HG03558 (cell line): ENCODE measurements at regions not wholly inside any gene's neighbourhood (a gene's known extent, or its start where the extent isn't known, plus 50 kb on each side); places are given as distances from the start of the nearest gene placed in this dataset.
"Not testable (repeated sequence)": the region's sequence is repeated elsewhere in the genome, so short reads cannot be mapped to it uniquely, and the experiment has no call there.

ENCODE experiments used
- ATAC-seq: cut with Tn5 transposase; IDR thresholded peaks from one replicate; pipeline ENCODE4 v1.9.1; 2021; ENCODE audit warnings: moderate number of reproducible peaks; ENCODE audit not compliant: unreplicated experiment; ENCODE audit errors: extremely low read depth

GRCh38 chr12:86744547-86745212, 488.5 kb upstream of the MGAT4C start:
- no peak for ATAC-seq

- ATAC-seq, result no peak
Observed at GRCh38 chr12:86743875-86744536, 487.8 kb upstream of the MGAT4C start.

- no peak for ATAC-seq
Observed at GRCh38 chr12:86741531-86741930, 485.3 kb upstream of the MGAT4C start.

GRCh38 chr12:86735851-86736250, 479.7 kb upstream of the MGAT4C start:
- ATAC-seq, result peak; percentile 52

GRCh38 chr12:86735072-86735471, 478.9 kb upstream of the MGAT4C start:
- ATAC-seq, result no peak

GRCh38 chr12:86730233-86730632, 474.0 kb upstream of the MGAT4C start:
- no peak for ATAC-seq

- ATAC-seq, result no peak
Observed at GRCh38 chr12:86729739-86730138, 473.5 kb upstream of the MGAT4C start.

- ATAC-seq, result no peak
Observed at GRCh38 chr12:86727160-86727559, 471.0 kb upstream of the MGAT4C start.

- no peak for ATAC-seq
Observed at GRCh38 chr12:86724716-86725115, 468.5 kb upstream of the MGAT4C start.

- no peak for ATAC-seq
Observed at GRCh38 chr12:86723326-86723725, 467.1 kb upstream of the MGAT4C start.

GRCh38 chr12:86721713-86722397, 465.7 kb upstream of the MGAT4C start:
- ATAC-seq, result no peak

GRCh38 chr12:86719381-86719780, 463.2 kb upstream of the MGAT4C start:
- ATAC-seq, result no peak

GRCh38 chr12:86713121-86713520, 456.9 kb upstream of the MGAT4C start:
- ATAC-seq, result no peak

GRCh38 chr12:86712425-86712843, 456.2 kb upstream of the MGAT4C start:
- no peak for ATAC-seq

GRCh38 chr12:86711731-86712130, 455.5 kb upstream of the MGAT4C start:
- ATAC-seq, result no peak

GRCh38 chr12:86710109-86710508, 453.9 kb upstream of the MGAT4C start:
- ATAC-seq, result no peak

- not testable (repeated sequence) for ATAC-seq
Observed at GRCh38 chr12:86709017-86709416, 452.8 kb upstream of the MGAT4C start.

- ATAC-seq, result no peak
Observed at GRCh38 chr12:86698641-86698980, 442.4 kb upstream of the MGAT4C start.

- no peak for ATAC-seq
Observed at GRCh38 chr12:86697916-86698640, 441.9 kb upstream of the MGAT4C start.

GRCh38 chr12:86683568-86684304, 427.5 kb upstream of the MGAT4C start:
- ATAC-seq, result no peak
